NCI-H2196 treated with DMSO at 0.1 percent for 48 hours (cell line): ENCODE measurements at regions not wholly inside any gene's neighbourhood (a gene's known extent, or its start where the extent isn't known, plus 50 kb on each side); places are given as distances from the start of the nearest gene placed in this dataset.
"Not testable (repeated sequence)": the region's sequence is repeated elsewhere in the genome, so short reads cannot be mapped to it uniquely, and the experiment has no call there.

ENCODE experiments used
- DNase-seq: peaks from one replicate; lab custom pipeline; 2025; ENCODE audit not compliant: unreplicated experiment; lab: John Stamatoyannopoulos, UW

DNA sequence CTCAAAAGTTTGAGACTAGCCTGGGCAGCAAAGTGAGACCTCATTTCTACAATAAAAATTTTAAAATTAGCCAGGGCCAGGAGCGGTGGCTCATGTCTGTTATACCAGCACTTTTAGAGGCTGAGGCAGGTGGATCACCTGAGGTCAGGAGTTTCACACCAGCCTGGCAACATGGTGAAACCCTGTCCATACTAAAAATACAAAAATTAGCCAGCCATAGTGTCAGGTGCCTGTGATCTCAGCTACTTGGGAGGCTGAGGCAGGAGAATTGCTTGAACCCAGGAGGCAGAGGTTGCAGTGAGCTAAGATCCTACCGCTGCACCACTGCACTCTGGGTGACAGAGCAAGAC lies 85.1 kb upstream of the MAP4 start:
- not testable (repeated sequence) for DNase-seq

DNA sequence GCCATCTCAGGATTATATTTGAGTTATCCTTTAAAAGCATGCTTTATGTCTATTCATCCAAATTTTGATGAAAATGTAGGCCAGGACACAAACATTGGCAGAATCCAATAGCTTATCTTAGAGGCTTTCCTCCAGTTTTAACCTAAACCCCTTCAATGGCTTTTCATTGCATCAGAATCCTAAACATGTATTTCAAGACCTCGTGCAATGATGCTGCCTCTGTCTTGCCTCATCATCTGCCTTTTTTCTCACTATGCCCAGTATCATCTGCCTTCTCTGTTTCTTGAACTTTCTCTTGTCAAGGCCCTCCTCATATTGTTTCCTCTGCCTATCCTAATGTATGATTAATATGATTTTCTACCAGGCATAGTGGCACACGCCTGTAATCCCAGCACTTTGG lies 76.1 kb upstream of the MAP4 start:
- DNase-seq, result no peak

- no peak for DNase-seq
Measured at GRCh38 chr3:48090166-48090939, 74.1 kb upstream of the MAP4 start.

DNA sequence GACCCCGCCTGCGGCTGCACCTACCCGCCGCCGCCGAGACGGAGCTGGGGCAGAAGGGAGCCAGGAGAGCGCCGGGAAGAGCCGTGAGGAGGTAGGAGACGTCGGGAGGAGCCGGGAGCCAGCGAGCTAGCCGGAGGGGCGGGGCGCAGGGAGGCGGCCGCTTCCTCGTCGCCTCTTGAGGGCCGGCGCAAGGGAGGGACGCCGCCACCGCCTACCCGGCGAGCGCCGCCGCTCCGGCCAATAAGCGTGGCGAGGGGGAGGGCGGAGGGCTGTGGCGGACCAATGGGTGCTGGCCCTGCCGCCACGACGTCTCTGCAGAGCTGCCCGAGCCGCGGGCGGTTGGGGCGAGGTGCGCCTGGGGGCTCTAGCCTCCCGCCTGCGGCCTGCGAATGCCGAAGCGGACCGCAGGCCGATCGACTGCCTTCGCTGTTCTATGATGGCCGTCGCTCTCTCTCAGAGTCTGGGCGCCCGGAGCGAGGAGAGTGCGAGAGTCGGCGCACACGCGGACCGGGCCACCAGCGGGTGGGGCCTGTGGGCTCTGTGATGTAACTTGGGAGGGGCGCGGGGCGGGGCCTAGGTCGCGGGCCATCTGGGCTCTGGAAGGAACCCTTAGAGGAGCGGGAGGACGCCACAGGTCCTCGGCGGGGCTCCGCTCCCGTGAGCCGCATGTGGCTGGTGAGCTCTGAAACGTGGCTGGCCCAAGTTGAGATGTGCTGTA lies 72.7 kb upstream of the MAP4 start:
- DNase-seq, result peak; percentile 78

- no peak for DNase-seq
Measured at GRCh38 chr3:48088056-48088748, 72.0 kb upstream of the MAP4 start.

DNA sequence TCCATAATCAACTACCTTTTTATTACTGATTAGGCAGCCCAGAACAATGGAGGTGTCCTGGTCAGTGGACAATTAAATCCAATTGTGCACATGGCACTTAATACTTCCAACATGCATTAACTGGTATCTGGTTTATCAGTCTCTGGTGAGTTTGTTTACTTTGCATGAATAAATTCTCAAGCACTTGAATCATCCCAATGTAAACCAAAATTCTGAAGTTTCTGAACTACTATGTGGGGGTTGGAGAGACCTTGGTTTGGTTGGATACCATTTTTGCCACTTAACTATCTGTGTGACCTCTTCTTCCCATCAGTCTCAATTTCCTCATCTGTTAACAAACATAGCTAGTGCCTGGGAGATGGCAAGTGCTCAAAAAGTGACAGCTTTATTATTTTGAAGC lies 70.5 kb upstream of the MAP4 start:
- no peak for DNase-seq

DNA sequence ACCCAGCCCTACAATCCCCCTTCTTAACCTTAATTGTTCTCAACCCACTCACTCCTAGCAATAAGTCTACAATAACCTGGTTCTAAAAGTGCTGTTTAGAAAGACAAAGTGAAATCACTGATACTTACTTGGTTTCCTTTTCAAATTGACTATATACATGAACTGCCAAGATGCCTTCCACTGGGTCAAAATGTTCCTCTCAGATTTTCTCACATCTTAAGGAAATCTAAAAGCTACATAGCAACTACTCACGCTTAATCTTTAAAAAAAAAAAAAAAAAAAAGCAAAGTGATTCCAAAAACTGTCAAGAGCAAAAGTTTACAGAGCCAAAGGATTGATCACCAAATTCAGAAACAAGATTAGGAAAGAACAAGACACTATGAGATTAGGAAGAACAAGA lies 68.7 kb upstream of the MAP4 start:
- DNase-seq, result no peak

DNA sequence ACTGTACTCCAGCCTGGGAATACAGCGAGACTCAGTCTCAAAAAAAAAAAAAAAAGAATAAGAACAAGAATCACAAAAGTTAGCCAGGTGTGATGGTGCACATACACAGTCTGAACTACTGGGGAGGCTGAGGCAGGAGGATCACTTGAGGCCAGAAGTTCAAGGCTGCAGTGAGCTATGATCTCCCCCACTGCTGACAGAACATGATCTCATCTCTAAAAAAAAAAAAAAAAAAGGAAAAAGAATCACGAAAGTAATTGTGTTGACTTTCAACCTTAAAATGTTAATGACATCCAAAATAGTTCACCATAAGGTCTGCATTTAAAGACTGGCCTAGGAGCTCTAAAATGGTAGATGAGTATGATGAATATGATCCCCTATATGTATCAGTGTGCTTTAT lies 68.0 kb upstream of the MAP4 start:
- no peak for DNase-seq

- DNase-seq, result no peak
Measured at GRCh38 chr3:48082580-48083184, 66.5 kb upstream of the MAP4 start.

DNA sequence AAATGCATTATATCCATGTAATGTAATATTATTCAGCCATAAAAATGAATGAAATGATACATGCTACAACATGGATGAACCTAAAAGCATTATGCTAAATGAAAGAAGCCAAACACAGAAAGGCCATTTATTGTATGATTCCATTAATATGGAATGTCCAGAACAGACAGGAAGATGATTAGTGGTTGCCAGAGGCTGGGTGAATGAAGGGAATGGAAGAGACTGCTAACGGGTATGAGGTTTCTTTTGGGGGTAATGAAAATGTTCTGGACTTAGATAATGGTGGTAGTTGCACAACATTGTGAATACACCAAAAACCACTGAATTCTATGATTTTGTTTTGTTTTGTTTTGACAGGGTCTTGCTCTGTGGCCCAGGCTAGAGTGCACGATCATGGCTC lies 61.6 kb upstream of the MAP4 start:
- no peak for DNase-seq

DNA sequence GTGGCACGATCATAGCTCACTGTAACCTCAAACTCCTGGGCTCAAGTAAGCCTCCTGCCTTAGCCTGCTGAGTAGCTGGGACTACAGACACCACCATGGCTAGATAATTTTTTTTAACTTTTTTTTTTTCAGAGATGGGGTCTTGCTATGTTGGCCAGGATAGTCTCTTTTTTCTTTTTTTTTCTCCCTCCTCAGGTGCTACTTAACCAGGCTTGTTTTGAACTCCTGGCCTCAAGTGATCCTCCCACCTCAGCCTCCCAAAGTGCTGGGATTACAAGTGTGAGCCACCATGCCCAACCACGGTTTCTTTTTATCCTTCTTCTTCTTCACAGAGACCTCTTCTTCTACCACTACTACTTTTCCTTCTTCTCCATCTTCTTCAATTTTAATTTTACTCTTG lies 53.8 kb upstream of the MAP4 start:
- DNase-seq, result no peak

DNA sequence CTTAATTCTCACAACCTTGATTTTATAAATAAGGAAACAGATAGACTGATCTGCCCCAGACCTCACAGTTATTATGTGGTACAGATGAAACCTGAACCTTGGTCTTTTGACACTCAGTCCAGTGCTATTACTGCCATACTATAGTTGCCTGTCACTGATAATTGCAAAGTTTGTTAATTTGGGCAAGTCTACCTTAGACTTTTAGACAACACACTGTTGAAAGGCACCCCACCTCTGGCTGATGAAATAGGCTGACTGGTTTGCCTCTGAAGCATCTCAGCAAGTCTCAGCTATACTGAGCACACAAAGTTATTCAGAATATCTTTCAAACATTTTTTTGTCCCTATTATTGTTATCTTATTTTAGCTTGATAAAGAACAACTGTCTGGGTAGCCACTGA lies 53.1 kb upstream of the MAP4 start:
- no peak for DNase-seq

GRCh38 chr3:48068886-48069285 lies 52.7 kb upstream of the MAP4 start:
- DNase-seq, result no peak

DNA sequence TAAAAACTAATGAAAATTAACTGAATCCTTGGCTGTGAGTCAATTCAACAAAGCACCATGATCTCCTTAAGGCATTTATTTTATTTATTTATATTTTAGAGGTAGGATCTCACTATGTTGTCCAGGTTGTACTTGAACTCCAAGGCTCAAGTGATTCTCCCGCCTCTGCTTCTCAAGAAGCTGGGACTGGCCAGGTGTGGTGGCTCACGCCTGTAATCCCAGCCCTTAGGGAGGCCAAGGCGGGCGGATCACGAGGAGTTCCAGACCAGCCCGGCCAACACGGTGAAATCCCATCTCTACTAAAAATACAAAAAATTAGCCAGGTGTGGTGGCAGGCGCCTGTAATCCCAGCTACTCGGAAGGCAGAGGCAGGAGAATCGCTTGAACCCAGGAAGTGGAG lies 52.1 kb upstream of the MAP4 start:
- not testable (repeated sequence) for DNase-seq

DNA sequence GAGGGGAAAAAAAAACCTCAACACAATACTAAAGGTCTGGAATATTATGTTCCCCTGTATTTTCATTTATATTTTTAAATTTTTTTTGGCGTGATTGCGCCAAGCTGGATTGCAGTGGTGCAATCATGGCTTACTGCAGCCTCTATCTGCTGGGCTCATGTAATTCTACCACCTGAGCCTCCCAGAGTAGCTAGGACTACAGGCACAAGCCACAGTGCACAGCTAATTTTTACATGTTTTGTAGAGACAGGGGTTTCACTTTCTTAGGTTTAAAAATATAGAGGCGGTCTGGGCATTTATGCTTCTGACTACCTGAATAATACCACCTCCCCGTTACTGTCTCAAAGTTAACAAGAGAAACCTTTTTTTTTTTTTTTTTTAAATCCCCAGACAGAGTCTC lies 51.1 kb upstream of the MAP4 start:
- DNase-seq, result no peak
